HG03432 (cell line): ENCODE measurements at regions not wholly inside any gene's neighbourhood (a gene's known extent, or its start where the extent isn't known, plus 50 kb on each side); places are given as distances from the start of the nearest gene placed in this dataset.

Experiments used
- ATAC-seq: cut with Tn5 transposase; IDR thresholded peaks from one replicate; pipeline ENCODE4 v1.9.1; 2021; ENCODE audit warnings: mild to moderate bottlenecking, moderate library complexity; ENCODE audit not compliant: unreplicated experiment

DNA sequence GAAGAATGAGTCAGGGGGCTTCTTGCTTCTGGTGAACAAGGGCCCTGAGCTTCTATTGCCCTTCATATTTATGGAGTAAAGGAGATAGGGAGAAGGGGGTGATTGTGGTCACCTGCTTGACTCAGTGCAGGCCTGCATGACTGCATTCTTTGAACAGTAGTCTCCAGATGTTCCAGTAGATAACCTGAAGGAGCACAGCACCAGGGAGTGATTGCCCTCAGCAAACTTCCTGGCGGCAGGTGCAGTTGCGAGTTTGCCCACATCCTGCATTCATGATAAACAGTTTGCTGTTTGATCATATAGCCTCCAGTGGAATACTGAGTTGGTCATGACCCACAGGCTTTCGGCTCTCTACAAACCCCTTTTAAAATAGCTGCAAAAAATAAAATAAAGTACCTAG lies 1632.7 kb downstream of the OTOL1 start:
- no peak for ATAC-seq

DNA sequence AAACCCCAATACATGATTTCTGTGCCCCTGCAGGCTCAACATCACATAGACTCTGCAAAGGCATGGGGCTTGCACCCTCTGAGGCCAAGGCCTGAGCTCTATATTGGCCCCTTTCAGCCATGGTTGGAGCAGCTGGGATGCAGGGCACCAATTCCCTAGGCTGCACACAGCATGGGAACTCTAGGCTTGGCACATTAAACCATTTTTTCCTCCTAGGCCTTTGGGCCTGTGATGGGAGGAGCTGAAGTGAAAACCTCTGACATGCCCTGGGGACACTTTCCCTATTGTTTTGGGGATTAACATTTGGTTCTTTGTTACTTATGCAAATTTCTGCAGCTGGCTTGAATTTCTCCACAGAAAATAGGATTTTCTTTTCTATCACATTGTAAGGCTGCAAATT lies 1629.5 kb downstream of the OTOL1 start:
- no peak for ATAC-seq
